HG03457 (cell line): ENCODE measurements at regions not wholly inside any gene's neighbourhood (a gene's known extent, or its start where the extent isn't known, plus 50 kb on each side); places are given as distances from the start of the nearest gene placed in this dataset.
"Not testable (repeated sequence)": the region's sequence is repeated elsewhere in the genome, so short reads cannot be mapped to it uniquely, and the experiment has no call there.

Experiments
- ATAC-seq: cut with Tn5 transposase; IDR thresholded peaks from one replicate; pipeline ENCODE4 v1.9.1; 2021; ENCODE audit warnings: moderate number of reproducible peaks; ENCODE audit not compliant: unreplicated experiment

GRCh38 chr11:96978751-96979150, 588.9 kb downstream of the JRKL start:
- ATAC-seq = no peak

- ATAC-seq = no peak
Observed at GRCh38 chr11:96986516-96986915, 596.7 kb downstream of the JRKL start.

DNA sequence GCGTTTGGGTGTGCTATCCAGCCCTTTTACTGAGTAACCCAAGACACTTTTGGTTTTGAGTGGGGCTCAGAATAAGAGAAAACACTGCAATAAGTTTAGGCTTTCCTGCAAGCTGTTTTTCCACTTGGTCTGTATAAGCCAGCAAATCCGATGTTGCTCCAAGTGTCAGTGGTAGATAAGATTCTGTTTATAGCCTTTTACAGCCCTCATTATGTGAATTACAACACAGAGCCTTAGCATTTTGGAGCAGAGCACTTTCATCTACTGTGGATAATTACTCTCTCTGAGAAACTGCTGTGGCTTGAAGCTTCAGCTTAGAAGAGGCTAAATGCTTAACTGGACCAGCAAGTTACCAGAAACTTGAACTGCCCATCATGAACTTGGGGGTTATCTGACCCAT, 601.1 kb downstream of the JRKL start:
- no peak for ATAC-seq

- ATAC-seq = no peak
Observed at GRCh38 chr11:97000481-97000880, 610.7 kb downstream of the JRKL start.

GRCh38 chr11:97007283-97007682, 617.5 kb downstream of the JRKL start:
- no peak for ATAC-seq

GRCh38 chr11:97009613-97010012, 619.8 kb downstream of the JRKL start:
- ATAC-seq = no peak

GRCh38 chr11:97010997-97011396, 621.2 kb downstream of the JRKL start:
- not testable (repeated sequence) for ATAC-seq

DNA sequence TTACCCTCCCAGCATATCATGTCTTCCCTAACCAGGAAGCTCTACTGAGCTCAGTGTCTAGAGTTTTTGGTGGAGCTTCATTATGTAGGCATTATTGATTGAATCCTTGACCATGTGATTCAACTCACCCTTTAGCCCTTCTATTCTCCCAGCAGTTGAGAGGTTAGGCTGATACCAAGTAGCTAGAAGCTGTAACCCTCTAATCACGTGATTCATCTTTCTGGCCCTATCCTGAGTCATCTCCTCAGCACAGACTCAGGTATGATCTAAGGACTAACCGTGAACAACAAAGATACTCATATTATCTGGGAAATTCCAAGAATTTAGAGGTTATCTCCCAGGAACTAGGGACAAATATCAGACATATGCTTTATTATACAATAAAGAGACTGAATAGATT, 625.5 kb downstream of the JRKL start:
- no peak for ATAC-seq

- ATAC-seq = no peak
Observed at GRCh38 chr11:97019305-97019704, 629.5 kb downstream of the JRKL start.

DNA sequence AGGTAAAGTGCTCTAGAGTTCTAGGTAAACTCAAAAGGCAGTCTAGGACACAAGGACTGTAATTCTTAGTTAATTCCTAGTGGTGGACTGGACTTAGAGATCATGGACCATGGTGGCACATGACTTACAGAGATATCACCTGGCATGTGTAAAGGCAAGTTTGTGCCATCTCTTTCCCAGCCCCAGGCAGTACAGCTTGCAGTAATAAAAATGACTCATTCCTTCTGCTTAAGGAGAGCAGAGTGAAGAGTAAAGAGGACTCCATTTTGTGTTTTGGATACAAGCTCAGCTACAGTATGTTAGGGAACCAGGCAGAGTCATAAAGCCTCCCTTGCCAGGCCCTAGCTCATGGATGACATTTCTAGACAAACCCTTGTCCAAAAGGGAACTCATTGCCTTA, 629.9 kb downstream of the JRKL start:
- ATAC-seq = no peak

GRCh38 chr11:97022955-97023354, 633.1 kb downstream of the JRKL start:
- no peak for ATAC-seq

DNA sequence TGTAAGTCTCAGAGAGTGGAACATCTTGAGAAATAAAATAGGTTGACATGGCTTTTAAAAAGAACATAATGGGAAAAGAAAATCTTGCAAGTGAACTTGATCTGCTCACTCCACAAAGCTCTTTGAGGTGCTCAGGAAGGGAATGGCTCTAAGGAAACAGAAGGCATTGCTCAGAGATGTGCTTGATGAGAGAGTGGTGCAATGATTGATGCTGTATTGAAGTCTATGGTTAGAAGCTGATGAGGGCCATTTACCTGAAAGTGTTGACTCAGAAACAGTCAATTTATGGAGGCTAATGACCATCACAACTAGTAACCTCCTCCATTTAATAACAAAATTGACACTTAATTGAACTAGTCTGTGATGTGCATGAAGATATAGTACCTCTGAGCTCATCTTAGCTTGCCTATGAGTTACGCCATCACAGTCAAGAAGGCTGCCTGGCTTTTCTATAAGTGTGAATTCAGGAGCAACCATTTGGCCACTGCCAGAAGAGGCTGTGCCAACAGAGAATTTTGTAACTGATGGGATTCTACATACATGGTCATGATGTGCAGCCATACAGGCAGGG, 639.1 kb downstream of the JRKL start:
- no peak for ATAC-seq

DNA sequence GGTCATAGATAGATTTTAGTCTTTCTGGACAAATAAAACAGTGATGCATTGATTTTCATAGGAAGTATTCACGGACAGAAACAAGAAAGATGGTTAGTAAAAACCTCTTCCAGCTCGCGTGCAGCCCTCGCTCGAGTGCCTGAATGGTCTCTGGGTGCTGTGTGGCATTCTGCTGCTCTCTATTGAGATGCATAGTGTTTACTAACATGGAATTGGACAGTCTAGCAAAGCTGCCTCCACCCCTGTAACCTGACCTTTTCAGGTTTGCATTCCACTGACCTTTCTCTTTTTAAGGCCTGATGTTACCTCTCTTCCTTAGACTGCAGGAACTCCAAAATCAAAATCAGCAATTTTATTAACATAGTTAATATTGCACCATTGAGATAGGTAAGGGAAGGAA, 643.4 kb downstream of the JRKL start:
- no peak for ATAC-seq

GRCh38 chr11:97048481-97048880, 658.7 kb downstream of the JRKL start:
- ATAC-seq = no peak

DNA sequence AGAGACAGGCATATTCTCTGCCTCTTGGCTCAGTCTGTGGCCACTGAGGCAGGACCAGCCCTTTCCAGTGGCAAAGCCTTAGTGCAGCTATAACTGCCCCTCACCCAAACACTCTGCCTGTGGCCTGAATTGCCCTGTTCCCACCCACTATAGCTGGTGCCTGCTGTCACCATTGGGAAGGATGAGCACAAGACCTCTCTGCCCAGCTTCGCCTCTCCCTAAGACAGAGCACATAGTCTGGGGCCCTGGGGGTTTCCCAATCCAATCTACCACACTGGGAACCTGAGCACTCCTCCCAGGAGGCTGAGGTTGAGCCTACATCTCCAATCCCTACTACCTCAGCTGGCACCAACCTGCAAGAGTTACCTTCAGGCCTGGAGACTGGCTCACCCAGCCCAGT, 670.4 kb downstream of the JRKL start:
- ATAC-seq = no peak

- ATAC-seq = no peak
Observed at GRCh38 chr11:97069160-97069559, 679.3 kb downstream of the JRKL start.

- ATAC-seq = no peak
Observed at GRCh38 chr11:97072420-97072819, 682.6 kb downstream of the JRKL start.

- ATAC-seq = not testable (repeated sequence)
Observed at GRCh38 chr11:97076666-97077065, 686.9 kb downstream of the JRKL start.

DNA sequence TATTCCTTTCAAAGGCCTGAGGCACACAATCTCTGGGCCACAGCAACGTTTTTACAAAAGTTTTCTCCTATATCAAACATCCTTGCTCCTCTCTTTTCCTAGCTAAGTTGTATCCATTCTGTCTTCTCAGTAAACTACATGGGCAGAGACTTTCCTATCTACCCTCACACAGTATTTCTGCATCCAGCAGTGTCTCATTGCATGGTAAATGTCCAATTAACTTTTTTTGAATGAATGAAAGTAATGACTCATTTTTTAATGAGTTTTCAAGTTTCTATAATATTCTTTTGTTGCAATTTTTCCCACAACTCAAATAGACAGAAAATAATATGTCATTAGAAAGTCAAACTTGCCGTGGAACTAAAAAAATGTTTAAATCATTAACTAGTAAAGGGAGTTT, 688.6 kb downstream of the JRKL start:
- no peak for ATAC-seq

DNA sequence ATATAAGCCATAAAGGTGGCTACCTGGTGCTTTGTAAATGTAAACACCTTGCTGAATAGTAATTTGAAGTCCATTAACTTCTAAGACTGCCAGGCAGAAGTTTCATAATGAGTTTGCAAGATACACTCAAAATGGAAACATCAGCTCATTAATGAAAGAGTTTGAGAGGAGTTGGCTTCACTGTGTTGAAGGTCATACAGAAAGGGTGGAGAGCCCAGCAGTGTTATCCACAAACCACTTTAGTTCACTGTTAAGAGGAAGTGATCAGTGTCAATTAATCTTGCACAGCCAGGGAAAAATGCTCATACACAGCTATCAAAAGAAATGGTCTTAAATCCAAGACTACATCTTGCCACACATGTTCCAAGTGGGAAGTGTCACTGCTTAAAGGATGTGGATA, 689.4 kb downstream of the JRKL start:
- ATAC-seq = no peak

- no peak for ATAC-seq
Observed at GRCh38 chr11:97087419-97087818, 697.6 kb downstream of the JRKL start.

GRCh38 chr11:97092823-97093222, 703.0 kb downstream of the JRKL start:
- no peak for ATAC-seq

DNA sequence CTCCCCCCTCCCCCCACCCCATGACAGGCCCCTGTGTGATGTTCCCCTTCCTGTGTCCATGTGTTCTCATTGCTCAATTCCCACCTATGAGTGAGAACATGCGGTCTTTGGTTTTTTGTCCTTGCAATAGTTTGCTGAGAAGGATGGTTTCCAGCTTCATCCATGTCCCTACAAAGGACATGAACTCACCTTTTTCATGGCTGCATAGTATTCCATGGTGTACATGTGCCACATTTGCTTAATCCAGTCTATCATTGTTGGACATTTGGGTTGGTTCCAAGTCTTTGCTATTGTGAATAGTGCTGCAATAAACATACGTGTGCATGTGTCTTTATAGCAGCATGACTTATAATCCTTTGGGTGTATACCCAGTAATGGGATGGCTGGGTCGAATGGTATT, 712.4 kb downstream of the JRKL start:
- ATAC-seq = not testable (repeated sequence)

DNA sequence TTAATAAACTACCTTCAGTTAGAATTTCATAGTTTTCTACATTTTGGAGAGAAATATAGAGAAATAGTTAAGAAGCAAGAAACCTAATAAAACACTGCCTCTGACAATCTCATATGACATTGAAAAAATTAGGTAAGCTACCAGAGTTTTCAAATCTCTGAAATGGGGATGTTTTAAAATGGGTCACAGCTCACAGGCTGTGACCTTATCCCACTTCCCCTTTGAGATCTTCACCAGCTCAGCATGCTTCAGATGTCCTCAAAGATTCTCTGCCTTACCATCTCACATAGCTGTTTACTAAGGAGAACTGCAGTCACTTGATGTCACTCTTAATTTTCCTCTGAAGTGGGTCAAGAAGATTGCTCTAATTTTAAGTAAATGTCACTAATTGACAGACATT, 717.8 kb downstream of the JRKL start:
- ATAC-seq = no peak
